HG03460 (cell line): ENCODE measurements at regions not wholly inside any gene's neighbourhood (a gene's known extent, or its start where the extent isn't known, plus 50 kb on each side); places are given as distances from the start of the nearest gene placed in this dataset.
"Not testable (repeated sequence)": the region's sequence is repeated elsewhere in the genome, so short reads cannot be mapped to it uniquely, and the experiment has no call there.

Source experiments
- ATAC-seq: cut with Tn5 transposase; IDR thresholded peaks from one replicate; pipeline ENCODE4 v1.9.1; 2021; ENCODE audit not compliant: unreplicated experiment

GRCh38 chr6:165765256-165765655 is 102.2 kb upstream of the PDE10A start:
- ATAC-seq, result not testable (repeated sequence)

- ATAC-seq, result no peak
Measured at GRCh38 chr6:165762876-165763275, 99.8 kb upstream of the PDE10A start.

- no peak for ATAC-seq
Measured at GRCh38 chr6:165762125-165762524, 99.1 kb upstream of the PDE10A start.

- no peak for ATAC-seq
Measured at GRCh38 chr6:165760803-165761185, 97.8 kb upstream of the PDE10A start.

GRCh38 chr6:165760126-165760802 is 97.2 kb upstream of the PDE10A start:
- no peak for ATAC-seq

GRCh38 chr6:165758441-165758840 is 95.4 kb upstream of the PDE10A start:
- no peak for ATAC-seq

GRCh38 chr6:165755583-165755982 is 92.5 kb upstream of the PDE10A start:
- ATAC-seq, result no peak

- no peak for ATAC-seq
Measured at GRCh38 chr6:165753506-165753905, 90.5 kb upstream of the PDE10A start.

- ATAC-seq, result no peak
Measured at GRCh38 chr6:165752451-165752850, 89.4 kb upstream of the PDE10A start.

GRCh38 chr6:165751486-165751885 is 88.4 kb upstream of the PDE10A start:
- no peak for ATAC-seq

GRCh38 chr6:165749163-165749562 is 86.1 kb upstream of the PDE10A start:
- no peak for ATAC-seq

- no peak for ATAC-seq
Measured at GRCh38 chr6:165748390-165748789, 85.3 kb upstream of the PDE10A start.

- ATAC-seq, result no peak
Measured at GRCh38 chr6:165747963-165748362, 84.9 kb upstream of the PDE10A start.

- no peak for ATAC-seq
Measured at GRCh38 chr6:165746331-165746730, 83.3 kb upstream of the PDE10A start.

GRCh38 chr6:165745492-165745891 is 82.5 kb upstream of the PDE10A start:
- ATAC-seq, result peak; percentile 53

GRCh38 chr6:165744555-165745228 is 81.7 kb upstream of the PDE10A start:
- ATAC-seq, result no peak

GRCh38 chr6:165743366-165743898 is 80.4 kb upstream of the PDE10A start:
- no peak for ATAC-seq

- no peak for ATAC-seq
Measured at GRCh38 chr6:165742047-165742446, 79.0 kb upstream of the PDE10A start.

- no peak for ATAC-seq
Measured at GRCh38 chr6:165737396-165737795, 74.4 kb upstream of the PDE10A start.

- ATAC-seq, result no peak
Measured at GRCh38 chr6:165735065-165735464, 72.0 kb upstream of the PDE10A start.

GRCh38 chr6:165733489-165733791 is 70.4 kb upstream of the PDE10A start:
- no peak for ATAC-seq

- ATAC-seq, result no peak
Measured at GRCh38 chr6:165732696-165733488, 69.9 kb upstream of the PDE10A start.
